Spinal cord (tissue), 9 donors: ENCODE measurements at regions not wholly inside any gene's neighbourhood (a gene's known extent, or its start where the extent isn't known, plus 50 kb on each side); places are given as distances from the start of the nearest gene placed in this dataset.
"Not testable (repeated sequence)": the region's sequence is repeated elsewhere in the genome, so short reads cannot be mapped to it uniquely, and the experiment has no call there.

ENCODE experiments used
- DNase-seq, 6 donors: peaks; one replicate each; pipeline versions ENCODE4 v3.0.0 to v3.0.0-alpha.2; 2013 to 2015; ENCODE audit warnings: low spot score in 6 of 6, low read depth in 4 of 6
- H3K27ac ChIP-seq: one replicate; pipeline ENCODE4 v1.5.1; 2013; ENCODE audit warnings: low read depth, low read length, control low read depth
- H3K27me3 ChIP-seq: one replicate; pipeline ENCODE4 v1.6.1; 2013; ENCODE audit warnings: low read length; ENCODE audit not compliant: control insufficient read depth, insufficient read depth
- H3K36me3 ChIP-seq: one replicate; pipeline ENCODE4 v1.6.1; 2013; ENCODE audit warnings: low read length; ENCODE audit not compliant: control insufficient read depth, insufficient read depth
- H3K4me1 ChIP-seq: one replicate; pipeline ENCODE4 v1.6.1; 2013; ENCODE audit warnings: low read length; ENCODE audit not compliant: control insufficient read depth, insufficient read depth
- H3K4me3 ChIP-seq: one replicate; pipeline ENCODE4 v1.5.1; 2013; ENCODE audit warnings: low read depth, low read length, control low read depth
- H3K9me3 ChIP-seq: one replicate; pipeline ENCODE4 v1.6.1; 2013; ENCODE audit warnings: low read length; ENCODE audit not compliant: control insufficient read depth, insufficient read depth
- WGBS: methylation state at CpG from one replicate; pipeline ENCODE4 v1.1.5; 2013; ENCODE audit warnings: missing lambda C conversion rate; ENCODE audit not compliant: insufficient coverage; 5-methylcytosine and 5-hydroxymethylcytosine counted together
- donor health status: healthy.

- 100% methylated on average over 2 of the region's 3 CpGs for WGBS
- H3K4me1 ChIP-seq: no peaks in the 10 kb centered on the region
- no peak for DNase-seq
- no peaks in the 10 kb centered on the region for H3K36me3 ChIP-seq
- H3K27ac ChIP-seq: no peak overlapping the region
- H3K9me3 ChIP-seq: no peaks in the 10 kb centered on the region
- no peak overlapping the region for H3K4me3 ChIP-seq
- H3K27me3 ChIP-seq: no peaks in the 10 kb centered on the region
Observed at GRCh38 chr5:124185716-124186115, 560.7 kb downstream of the ZNF608 start.

- H3K4me1 ChIP-seq: no peaks in the 10 kb centered on the region
- no peaks in the 10 kb centered on the region for H3K36me3 ChIP-seq
- no peaks in the 10 kb centered on the region for H3K9me3 ChIP-seq
- H3K4me3 ChIP-seq: no peak overlapping the region
- no peak overlapping the region for H3K27ac ChIP-seq
- DNase-seq: no peak
- H3K27me3 ChIP-seq: no peaks in the 10 kb centered on the region
Observed at GRCh38 chr5:124182133-124182532, 564.3 kb downstream of the ZNF608 start.

DNA sequence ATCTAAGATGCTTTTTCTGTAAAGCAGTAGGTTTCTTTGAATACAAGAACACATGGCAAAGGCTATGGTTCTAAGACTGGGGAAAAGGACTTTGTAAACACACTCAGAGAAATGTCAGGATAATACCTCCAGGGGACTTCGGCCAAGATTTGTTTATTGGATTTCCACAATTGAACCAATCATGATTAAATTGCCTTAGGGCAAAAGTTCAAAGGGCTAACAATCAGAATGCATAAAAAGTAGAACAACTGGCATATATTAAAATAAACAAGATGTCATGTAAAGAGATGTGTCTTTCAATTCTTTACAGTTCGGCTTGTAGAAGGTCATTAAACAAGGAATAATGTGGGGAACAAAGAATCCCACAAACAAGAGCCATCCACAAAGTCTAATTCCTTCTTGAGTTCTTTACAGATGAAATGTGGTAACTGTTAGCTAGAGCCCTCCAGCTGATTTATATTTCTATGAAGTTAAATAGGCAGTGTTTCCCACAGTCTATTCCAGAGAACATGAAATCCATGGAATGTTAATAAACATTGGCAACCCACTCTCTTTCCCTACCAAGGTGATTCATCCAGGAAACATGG, 565.5 kb downstream of the ZNF608 start:
- no peak for DNase-seq

GRCh38 chr5:124180299-124180874, 566.1 kb downstream of the ZNF608 start:
- no peaks in the 10 kb centered on the region for H3K4me1 ChIP-seq
- H3K27me3 ChIP-seq: no peaks in the 10 kb centered on the region
- DNase-seq: no peak
- no CpG with 5 or more reads among the region's 4 CpGs for WGBS
- no peaks in the 10 kb centered on the region for H3K36me3 ChIP-seq
- no peak overlapping the region for H3K4me3 ChIP-seq
- H3K27ac ChIP-seq: no peak overlapping the region
- H3K9me3 ChIP-seq: no peaks in the 10 kb centered on the region

More for the DNA sequence above, 565.5 kb downstream of the ZNF608 start:
- WGBS: no CpG with 5 or more reads among the region's 2 CpGs
- no peaks in the 10 kb centered on the region for H3K36me3 ChIP-seq
- H3K27me3 ChIP-seq: no peaks in the 10 kb centered on the region
- H3K4me1 ChIP-seq: no peaks in the 10 kb centered on the region
- H3K9me3 ChIP-seq: no peaks in the 10 kb centered on the region
- H3K4me3 ChIP-seq: no peak overlapping the region
- no peak overlapping the region for H3K27ac ChIP-seq

DNA sequence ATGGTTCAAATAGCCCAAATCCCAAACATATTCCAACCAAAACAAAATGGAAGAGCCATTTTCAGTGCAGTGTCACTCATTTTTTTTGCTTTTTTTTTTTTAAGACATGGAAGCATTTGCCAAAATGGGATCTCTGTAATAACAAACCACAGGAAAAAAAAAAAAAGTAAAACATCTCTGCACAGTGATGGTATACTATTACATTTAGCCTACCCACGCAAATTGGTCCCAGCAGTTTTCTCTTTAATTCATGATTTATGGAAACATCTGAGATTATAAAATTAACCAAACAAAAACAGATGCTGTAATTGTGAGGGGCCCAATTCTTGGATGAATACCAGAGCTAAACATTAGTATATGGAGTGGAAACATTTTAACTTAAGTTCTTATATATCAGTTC, 566.6 kb downstream of the ZNF608 start:
- no peaks in the 10 kb centered on the region for H3K27me3 ChIP-seq
- no peaks in the 10 kb centered on the region for H3K4me1 ChIP-seq
- no CpG with 5 or more reads among the region's 1 CpG for WGBS
- DNase-seq: no peak
- H3K9me3 ChIP-seq: no peaks in the 10 kb centered on the region
- H3K27ac ChIP-seq: no peak overlapping the region
- no peak overlapping the region for H3K4me3 ChIP-seq
- no peaks in the 10 kb centered on the region for H3K36me3 ChIP-seq

DNA sequence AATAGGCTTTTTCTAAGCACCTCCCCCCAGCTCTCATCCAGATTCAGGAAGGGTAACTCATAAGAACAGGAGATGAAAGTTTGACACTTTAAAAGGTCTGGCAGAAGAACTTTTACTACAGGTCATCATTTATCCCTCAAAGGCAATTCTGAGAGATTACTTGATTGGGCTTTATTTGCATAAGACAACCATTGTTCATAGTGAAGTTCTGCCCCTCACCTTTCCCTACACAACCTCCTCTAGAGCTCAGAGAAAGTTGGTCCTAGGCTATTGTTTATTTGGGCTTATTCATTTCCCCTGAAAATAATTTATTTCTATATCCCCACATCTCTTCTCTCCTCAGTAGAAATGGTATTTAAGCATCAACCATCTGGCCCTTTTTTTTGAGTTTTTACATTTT, 568.4 kb downstream of the ZNF608 start:
- H3K27ac ChIP-seq: no peak overlapping the region
- peaks cover 1% of the 10 kb centered on the region for H3K9me3 ChIP-seq
- no peak for DNase-seq
- no peak overlapping the region for H3K4me3 ChIP-seq
- H3K27me3 ChIP-seq: no peaks in the 10 kb centered on the region
- H3K36me3 ChIP-seq: no peaks in the 10 kb centered on the region
- H3K4me1 ChIP-seq: no peaks in the 10 kb centered on the region

DNA sequence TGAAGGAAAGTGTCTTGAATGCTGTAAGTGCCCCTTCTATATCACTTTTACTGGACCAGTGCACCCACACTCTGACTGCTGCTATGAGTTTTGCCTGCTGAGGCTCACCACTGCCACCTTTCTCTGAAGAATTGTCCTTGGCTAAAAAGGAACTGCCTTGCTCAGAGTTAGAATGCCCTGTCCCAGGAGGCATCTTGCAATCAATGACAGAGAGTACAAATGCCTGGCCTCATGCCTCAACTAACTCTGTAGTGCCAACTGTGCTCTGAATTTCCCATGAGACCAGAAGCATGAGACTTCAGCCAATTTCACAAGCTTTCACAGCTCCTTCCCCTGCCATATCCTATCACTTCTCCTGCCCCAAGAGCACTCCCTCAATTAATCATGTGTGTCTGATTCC, 569.7 kb downstream of the ZNF608 start:
- H3K27ac ChIP-seq: no peak overlapping the region
- H3K4me3 ChIP-seq: no peak overlapping the region
- H3K4me1 ChIP-seq: no peaks in the 10 kb centered on the region
- peak in 1 of 6 donors; percentile 75 for DNase-seq
- peaks cover 7% of the 10 kb centered on the region for H3K9me3 ChIP-seq
- no peaks in the 10 kb centered on the region for H3K27me3 ChIP-seq
- no peaks in the 10 kb centered on the region for H3K36me3 ChIP-seq

- H3K36me3 ChIP-seq: no peaks in the 10 kb centered on the region
- peaks cover 10% of the 10 kb centered on the region for H3K9me3 ChIP-seq
- DNase-seq: no peak
- no peak overlapping the region for H3K4me3 ChIP-seq
- no peaks in the 10 kb centered on the region for H3K27me3 ChIP-seq
- H3K4me1 ChIP-seq: no peaks in the 10 kb centered on the region
- WGBS: no CpG with 5 or more reads among the region's 1 CpG
- no peak overlapping the region for H3K27ac ChIP-seq
Observed at GRCh38 chr5:124173386-124173785, 573.1 kb downstream of the ZNF608 start.

DNA sequence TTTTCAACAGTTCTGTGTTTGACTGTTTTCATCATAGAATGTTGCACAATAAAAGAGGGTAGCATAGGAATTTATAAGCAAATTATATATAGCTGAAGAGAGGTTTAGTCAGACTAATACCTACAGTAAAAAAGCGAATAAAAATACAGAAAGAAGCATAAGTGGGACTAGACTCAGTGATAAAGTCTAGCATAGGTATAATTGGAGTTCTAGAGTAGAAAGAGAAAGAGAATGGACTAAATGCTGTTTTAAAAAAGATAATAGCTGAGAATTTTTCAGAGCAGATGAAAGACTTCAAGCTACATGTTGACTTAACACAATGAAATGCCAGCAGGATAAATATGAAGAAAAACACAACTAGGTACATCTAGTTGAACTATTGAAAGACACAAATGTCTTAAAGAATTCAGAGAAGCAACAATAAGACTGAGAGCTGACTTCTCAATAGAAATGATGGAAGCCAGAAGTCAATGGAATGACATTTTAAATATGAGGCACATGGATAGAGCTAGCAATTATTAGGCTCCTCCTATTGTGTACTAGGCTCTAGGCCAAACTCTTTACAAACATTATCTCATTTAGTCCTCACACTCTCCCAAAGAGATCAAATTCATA, 573.9 kb downstream of the ZNF608 start:
- Histone ChIP-seq H3K9me3 (peaks cover 13% of the 10 kb centered on the region), H3K27ac (no peak overlapping the region), H3K36me3 (no peaks in the 10 kb centered on the region), H3K4me3 (no peak overlapping the region), H3K4me1 (no peaks in the 10 kb centered on the region), H3K27me3 (no peaks in the 10 kb centered on the region)
- WGBS: no CpG with 5 or more reads among the region's 1 CpG
- DNase-seq: no peak

DNA sequence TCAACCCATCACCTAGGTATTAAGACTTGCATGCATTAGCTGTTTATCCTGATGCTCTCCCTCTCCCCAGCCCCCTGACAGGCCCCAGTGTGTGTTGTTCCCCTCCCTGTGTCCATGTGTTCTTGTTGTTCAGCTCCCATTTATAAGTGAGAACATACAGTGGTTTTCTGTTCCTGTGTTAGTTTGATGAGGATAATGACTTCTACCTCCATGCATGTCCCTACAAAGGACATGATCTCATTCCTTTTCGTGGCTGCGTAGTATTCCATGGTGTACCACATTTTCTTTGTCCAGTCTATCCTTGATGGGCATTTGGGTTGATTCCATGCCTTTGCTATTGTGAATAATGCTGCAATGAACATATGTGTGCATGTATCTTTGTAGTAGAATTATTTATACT, 578.3 kb downstream of the ZNF608 start:
- H3K4me3 ChIP-seq, H3K36me3 ChIP-seq, DNase-seq, H3K4me1 ChIP-seq, H3K27ac ChIP-seq, H3K27me3 ChIP-seq: not testable (repeated sequence)
- peaks cover 12% of the 10 kb centered on the region for H3K9me3 ChIP-seq
- WGBS: 100% methylated on average over 1 of the region's 2 CpGs
